H1 (cell line): ENCODE measurements at regions not wholly inside any gene's neighbourhood (a gene's known extent, or its start where the extent isn't known, plus 50 kb on each side); places are given as distances from the start of the nearest gene placed in this dataset.

Source experiments
- CTCF ChIA-PET: fragments of 300-600 bp; sonication (Branson Sonifier 250); formaldehyde crosslinking; loops from one replicate; lab custom pipeline; 2021; ENCODE audit not compliant: partially characterized antibody; lab: Charles Lee
- POLR2A ChIA-PET: fragments of 300-600 bp; sonication (Branson Sonifier 250); formaldehyde crosslinking; loops from one replicate; lab custom pipeline; 2021; ENCODE audit warnings: inconsistent platforms; ENCODE audit not compliant: partially characterized antibody; lab: Charles Lee
- DNase-seq, 2 experiments: peaks; one replicate each; pipeline versions ENCODE4 v3.0.0 to v3.0.0-alpha.2; 2010 to 2022; ENCODE audit warnings: low spot score in 2 of 2, low read depth in 1 of 2, mixed read lengths in 1 of 2
- FAIRE-seq: peaks from 2 replicates; lab custom pipeline; 2011; peaks lifted over from hg19 to GRCh38; lab: Jason Lieb, UNC
- H2AFZ ChIP-seq: 2 replicates; pipeline ENCODE4 v1.8.1; 2012; ENCODE audit warnings: low read length, inconsistent platforms
- H2AK5ac ChIP-seq: 2 replicates; pipeline ENCODE4 v1.6.1; 2013; ENCODE audit warnings: low read depth, low read length
- H2BK120ac ChIP-seq: replicated peaks from 2 replicates; pipeline ENCODE3; 2013; ENCODE audit warnings: low read depth, low read length, inconsistent platforms
- H2BK12ac ChIP-seq: 2 replicates; pipeline ENCODE4 v1.6.1; 2013; ENCODE audit warnings: low read depth, low read length
- H2BK15ac ChIP-seq: 2 replicates; pipeline ENCODE4 v1.6.1; 2013; ENCODE audit warnings: low read length
- H2BK20ac ChIP-seq: 2 replicates; pipeline ENCODE4 v1.6.1; 2013; ENCODE audit warnings: low read length
- H2BK5ac ChIP-seq: 2 replicates; pipeline ENCODE4 v1.6.1; 2013; ENCODE audit warnings: low read depth, low read length
- H3K14ac ChIP-seq: 2 replicates; pipeline ENCODE4 v1.6.1; 2013; ENCODE audit warnings: inconsistent platforms; ENCODE audit not compliant: insufficient read length
- H3K18ac ChIP-seq: 2 replicates; pipeline ENCODE4 v1.6.1; 2013; ENCODE audit warnings: low read length; ENCODE audit errors: extremely low read depth
- H3K23ac ChIP-seq: 2 replicates; pipeline ENCODE4 v1.6.1; 2013; ENCODE audit warnings: inconsistent platforms; ENCODE audit not compliant: insufficient read length
- H3K23me2 ChIP-seq: 2 replicates; pipeline ENCODE4 v1.6.1; 2013; ENCODE audit warnings: low read depth, low read length
- H3K27ac ChIP-seq: 2 replicates; pipeline ENCODE4 v1.6.1; 2011; ENCODE audit warnings: low read depth, low read length, inconsistent platforms
- H3K27me3 ChIP-seq, 4 experiments: replicated peaks in 1 of 4; 1 replicate in 1 of 4; 2 replicates in 3 of 4; pipeline versions ENCODE4 v1.6.1 to v1.8.1; 2011 to 2013; ENCODE audit warnings: low read length in 3 of 4, mild to moderate bottlenecking in 3 of 4, inconsistent platforms in 2 of 4, mixed read lengths in 2 of 4, moderate library complexity in 1 of 4; ENCODE audit not compliant: control insufficient read depth in 3 of 4, insufficient read depth in 3 of 4; ENCODE audit errors: extremely low read depth in 1 of 4
- H3K36me3 ChIP-seq, 4 experiments: 2 replicates each; pipeline versions ENCODE4 v1.6.1 to v1.8.1; 2011 to 2013; ENCODE audit warnings: mild to moderate bottlenecking in 4 of 4, low read length in 3 of 4, moderate library complexity in 2 of 4, control low read depth in 1 of 4, inconsistent platforms in 1 of 4; ENCODE audit not compliant: insufficient read depth in 4 of 4, control insufficient read depth in 2 of 4
- H3K4ac ChIP-seq: replicated peaks from 2 replicates; pipeline ENCODE3; 2013; ENCODE audit warnings: low read length, low read depth, mixed read lengths, inconsistent platforms; ENCODE audit not compliant: insufficient read length
- H3K4me1 ChIP-seq, 4 experiments: replicated peaks in 1 of 4; 1 replicate in 1 of 4; 2 replicates in 3 of 4; pipeline versions ENCODE4 v1.6.1 to v1.8.1; 2011 to 2013; ENCODE audit warnings: low read length in 3 of 4, inconsistent platforms in 2 of 4, mixed read lengths in 1 of 4; ENCODE audit not compliant: insufficient read depth in 4 of 4, control insufficient read depth in 3 of 4
- H3K4me2 ChIP-seq, 2 experiments: 2 replicates each; pipeline versions ENCODE4 v1.6.1 to v1.8.1; 2011 to 2013; ENCODE audit warnings: low read depth in 2 of 2, low read length in 2 of 2, control low read depth in 1 of 2, inconsistent platforms in 1 of 2, mild to moderate bottlenecking in 1 of 2; ENCODE audit not compliant: insufficient read depth in 1 of 2
- H3K4me3 ChIP-seq, 4 experiments: fragments of 200-600, 300-600 bp in 1 of 4; sonication (generic), shearing (Covaris generic), sonication (Bioruptor Twin) in 1 of 4; 2 replicates each; pipeline versions ENCODE4 v1.5.1 to v1.8.1; 2011 to 2016; ENCODE audit warnings: low read length in 4 of 4, low read depth in 3 of 4, control low read depth in 2 of 4, inconsistent platforms in 2 of 4, mild to moderate bottlenecking in 2 of 4, mixed read lengths in 1 of 4, moderate library complexity in 1 of 4; ENCODE audit not compliant: insufficient read depth in 2 of 4; ENCODE audit errors: extremely low read depth in 1 of 4
- H3K56ac ChIP-seq: replicated peaks from 2 replicates; pipeline ENCODE3; 2013; ENCODE audit warnings: low read depth, mild to moderate bottlenecking, mixed read lengths, low read length, inconsistent platforms; ENCODE audit not compliant: insufficient read length
- H3K79me1 ChIP-seq: 2 replicates; pipeline ENCODE4 v1.6.1; 2013; ENCODE audit warnings: low read depth, low read length, control low read depth
- H3K79me2 ChIP-seq, 2 experiments: 2 replicates each; pipeline versions ENCODE4 v1.6.1 to v1.8.1; 2012 to 2013; ENCODE audit warnings: low read length in 2 of 2, mild to moderate bottlenecking in 2 of 2, inconsistent platforms in 1 of 2; ENCODE audit not compliant: insufficient read depth in 2 of 2, control insufficient read depth in 1 of 2
- H3K9ac ChIP-seq, 4 experiments: replicated peaks in 1 of 4; 1 replicate in 1 of 4; 2 replicates in 3 of 4; pipeline versions ENCODE4 v1.6.1 to v1.8.1; 2011 to 2013; ENCODE audit warnings: low read depth in 3 of 4, low read length in 3 of 4, control low read depth in 2 of 4, mild to moderate bottlenecking in 2 of 4, moderate library complexity in 2 of 4, inconsistent platforms in 1 of 4; ENCODE audit errors: extremely low read depth in 1 of 4
- H3K9me3 ChIP-seq, 2 experiments: 2 replicates each; pipeline versions ENCODE4 v1.6.1 to v1.8.1; 2012 to 2013; ENCODE audit warnings: mild to moderate bottlenecking in 2 of 2, moderate library complexity in 2 of 2, control low read depth in 1 of 2, inconsistent platforms in 1 of 2, low read depth in 1 of 2, low read length in 1 of 2, mixed read lengths in 1 of 2; ENCODE audit not compliant: insufficient read depth in 2 of 2
- H4K20me1 ChIP-seq, 2 experiments: replicated peaks in 1 of 2; 2 replicates each; pipeline versions ENCODE3 to v1.8.1; 2011 to 2013; ENCODE audit warnings: inconsistent platforms in 2 of 2, low read length in 2 of 2, mild to moderate bottlenecking in 1 of 2; ENCODE audit not compliant: insufficient read depth in 2 of 2, control insufficient read depth in 1 of 2
- H4K5ac ChIP-seq: 2 replicates; pipeline ENCODE4 v1.6.1; 2013; ENCODE audit warnings: low read length, low read depth, mixed read lengths, inconsistent platforms; ENCODE audit not compliant: insufficient read length
- H4K8ac ChIP-seq: 2 replicates; pipeline ENCODE4 v1.8.0; 2013; ENCODE audit warnings: mild to moderate bottlenecking, moderate library complexity, low read length, inconsistent platforms; ENCODE audit not compliant: insufficient read depth; ENCODE audit errors: extremely low read depth
- H4K91ac ChIP-seq: replicated peaks from 2 replicates; pipeline ENCODE3; 2013; ENCODE audit warnings: low read length, mixed read lengths, inconsistent platforms; ENCODE audit not compliant: insufficient read length
- CREB1 ChIP-seq: IDR thresholded peaks from 2 replicates; pipeline ENCODE4 v1.6.1; 2012; ENCODE audit warnings: inconsistent platforms
- CTBP2 ChIP-seq: IDR thresholded peaks from 2 replicates; pipeline ENCODE4 v1.7.0; 2011; ENCODE audit warnings: borderline replicate concordance, mild to moderate bottlenecking, moderate library complexity, mixed read lengths, low read length; ENCODE audit not compliant: insufficient read depth, insufficient read length
- FOSL1 ChIP-seq: IDR thresholded peaks from 2 replicates; pipeline ENCODE4 v1.6.1; 2011; ENCODE audit warnings: mild to moderate bottlenecking, low read depth, low read length, moderate library complexity; ENCODE audit not compliant: insufficient read depth
- GTF2F1 ChIP-seq: IDR thresholded peaks from 2 replicates; pipeline ENCODE4 v1.6.1; 2012; ENCODE audit warnings: low read depth, low read length, improper control_type of control experiment, borderline replicate concordance
- HDAC2 ChIP-seq, 2 experiments: fragments of 300-600 bp in 1 of 2; sonication (generic) in 1 of 2; IDR thresholded peaks; 2 replicates each; pipeline ENCODE4 v1.6.1; 2011 to 2012; ENCODE audit warnings: low read depth in 2 of 2, low read length in 2 of 2, mild to moderate bottlenecking in 2 of 2, moderate library complexity in 2 of 2, borderline replicate concordance in 1 of 2, inconsistent platforms in 1 of 2
- KDM5A ChIP-seq: fragments of 200-600 bp; IDR thresholded peaks from 2 replicates; pipeline ENCODE4 v1.7.1; 2012; ENCODE audit warnings: mild to moderate bottlenecking, low read length, inconsistent platforms, mixed read lengths
- RBBP5 ChIP-seq: IDR thresholded peaks from 2 replicates; pipeline ENCODE4 v1.7.1; 2012; ENCODE audit warnings: low read depth, mild to moderate bottlenecking, inconsistent platforms, low read length, moderate library complexity, borderline replicate concordance
- RFX5 ChIP-seq: IDR thresholded peaks from 2 replicates; pipeline ENCODE4 v1.6.1; 2011; ENCODE audit warnings: low read depth, low read length, improper control_type of control experiment, borderline replicate concordance
- RNF2 ChIP-seq: fragments of 200-900, 300-1000 bp; sonication (generic); IDR thresholded peaks from 2 replicates; pipeline ENCODE4 v1.7.1; 2016; ENCODE audit warnings: borderline replicate concordance, low read depth, mild to moderate bottlenecking, antibody characterized with exemption, low read length; ENCODE audit not compliant: poor library complexity, severe bottlenecking; ENCODE audit errors: missing control alignments
- SAP30 ChIP-seq: fragments of 300-600 bp; sonication (generic); IDR thresholded peaks from 2 replicates; pipeline ENCODE4 v1.7.1; 2012; ENCODE audit warnings: low read length, moderate library complexity, mild to moderate bottlenecking, inconsistent platforms; ENCODE audit not compliant: insufficient read depth, insufficient replicate concordance
- whole genome bisulfite sequencing, 2 experiments: shearing (Covaris generic) in 1 of 2; methylation state at CpG; one replicate each; pipeline versions ENCODE4 v1.1.6 to v1.1.7; 2013 to 2015; ENCODE audit warnings: low lambda C conversion rate in 2 of 2, mixed read lengths in 2 of 2, inconsistent platforms in 1 of 2, low coverage in 1 of 2, missing lambda C conversion rate in 1 of 2; ENCODE audit not compliant: insufficient replicate concordance in 2 of 2, insufficient coverage in 1 of 2, insufficient read length in 1 of 2; ENCODE audit errors: extremely low coverage in 1 of 2, missing lambda C conversion rate in 1 of 2; 5-methylcytosine and 5-hydroxymethylcytosine counted together

GRCh38 chr6:95786802-95787201, 209.5 kb downstream of the MANEA start:
- no peak overlapping the region for H2AK5ac ChIP-seq
- H3K23me2 ChIP-seq = no peaks in the 10 kb centered on the region
- FAIRE-seq (no peak), DNase-seq (no peak)
- WGBS, 2 experiments = 90% methylated on average over 3 of the region's 3 CpGs; no CpG with 5 or more reads in 1 of the 2 experiments
- no peak overlapping the region for H3K14ac ChIP-seq
- H3K27ac ChIP-seq = no peak overlapping the region
- H3K79me1 ChIP-seq = no peaks in the 10 kb centered on the region
- H3K9ac ChIP-seq = no peak overlapping the region
- H2BK12ac ChIP-seq = no peak overlapping the region
- no peak overlapping the region for H2AFZ ChIP-seq
- H3K23ac ChIP-seq = no peak overlapping the region
- no peak overlapping the region for H3K18ac ChIP-seq
- H4K91ac ChIP-seq = no peak overlapping the region
- H2BK15ac ChIP-seq = no peak overlapping the region
- no peaks in the 10 kb centered on the region for H3K79me2 ChIP-seq
- H3K4me1 ChIP-seq = no peaks in the 10 kb centered on the region
- H3K4me3 ChIP-seq = no peak overlapping the region
- POLR2A ChIA-PET = no interaction called here
- H3K27me3 ChIP-seq = peaks cover 0 to 1% (median 0%) of the 10 kb centered on the region in 4 experiments; a peak in 1 of 7 replicates
- H4K8ac ChIP-seq = no peak overlapping the region
- CTCF ChIA-PET = interaction anchor here (1.1 to 2.0 kb wide), 2 partner anchors 33 to 422 kb away, joined by 3 to 4 read pairs; no protein-coding TSS in a partner anchor
- no peaks in the 10 kb centered on the region for H4K20me1 ChIP-seq
- H3K9me3 ChIP-seq = no peaks in the 10 kb centered on the region
- H2BK120ac ChIP-seq = no peak overlapping the region
- H2BK5ac ChIP-seq = no peak overlapping the region
- H3K4ac ChIP-seq = no peak overlapping the region
- TF ChIP-seq HDAC2 (IDR thresholded peaks at IDR 0.05; ENCODE audit: borderline replicate concordance in 1 of 2, low read depth in 2 of 2, low read length in 2 of 2) = no peak
- no peak for TF ChIP-seq KDM5A
- no peak for TF ChIP-seq CTBP2
- TF ChIP-seq RBBP5 = no peak
- no peak for TF ChIP-seq RNF2
- no peak for TF ChIP-seq SAP30
- no peak for TF ChIP-seq CREB1
- TF ChIP-seq RFX5 = no peak
- no peak for TF ChIP-seq GTF2F1
- TF ChIP-seq FOSL1 = no peak
- H3K56ac ChIP-seq = no peak overlapping the region
- no peaks in the 10 kb centered on the region for H3K36me3 ChIP-seq
- H4K5ac ChIP-seq = no peak overlapping the region
- H2BK20ac ChIP-seq = no peak overlapping the region
- H3K4me2 ChIP-seq = no peak overlapping the region
